Right cardiac atrium (tissue), 5 donors: ENCODE measurements at regions not wholly inside any gene's neighbourhood (a gene's known extent, or its start where the extent isn't known, plus 50 kb on each side); places are given as distances from the start of the nearest gene placed in this dataset.
"Not testable (repeated sequence)": the region's sequence is repeated elsewhere in the genome, so short reads cannot be mapped to it uniquely, and the experiment has no call there.

Experiments
- ATAC-seq, 2 donors: fragments of 200-7000 bp; cut with Tn5 transposase; one replicate each; pipeline versions ENCODE4 v1.8.0 to v1.9.1; 2020; ENCODE audit warnings: moderate library complexity in 2 of 2, mild to moderate bottlenecking in 1 of 2
- DNase-seq, 3 donors: peaks; one replicate each; pipeline ENCODE4 v3.0.0-alpha.2; 2020
- H3K27ac ChIP-seq: one replicate; pipeline ENCODE4 v1.5.1; 2013; ENCODE audit warnings: mild to moderate bottlenecking, low read length, control low read depth, moderate library complexity
- H3K27me3 ChIP-seq: one replicate; pipeline ENCODE4 v1.6.1; 2013; ENCODE audit not compliant: control insufficient read depth, insufficient read depth
- H3K4me1 ChIP-seq: one replicate; pipeline ENCODE4 v1.6.1; 2013; ENCODE audit warnings: low read length; ENCODE audit not compliant: control insufficient read depth, insufficient read depth
- H3K4me3 ChIP-seq: one replicate; pipeline ENCODE4 v1.5.1; 2013; ENCODE audit warnings: low read length, control low read depth
- H3K9me3 ChIP-seq: one replicate; pipeline ENCODE4 v1.6.1; 2013; ENCODE audit warnings: low read length; ENCODE audit not compliant: control insufficient read depth
- WGBS: extraction: QIAGEN DNeasy Blood & Tissue Kit; methylation state at CpG from one replicate; pipeline ENCODE4 v1.1.7; 2013; 5-methylcytosine and 5-hydroxymethylcytosine counted together
- intact Hi-C, 4 donors: fragments of 100-400 bp; cut with DNase I; formaldehyde crosslinking; loops; one replicate each; pipeline versions ENCODE4 v1.11.0 to v1.14.0; 2022 to 2023
- donor health status: healthy with polysubstance abuse.
- donor health status: DM: no; HTN: yes; CAD: no.
- donor health status: DM: no; HTN: no; CAD: no.
- donor health status: DM: no; HTN: yes; CAD: no; lungs with severe emphysema.
- donor health status: DM: yes; HTN: yes; CAD: no.

- Histone ChIP-seq H3K9me3 (no peaks in the 10 kb centered on the region), H3K27ac (no peak overlapping the region), H3K27me3 (no peaks in the 10 kb centered on the region), H3K4me3 (no peak overlapping the region), H3K4me1 (no peaks in the 10 kb centered on the region)
- intact Hi-C loops, result no loop called here
- DNase-seq (no peak), ATAC-seq (no peak)
- WGBS, result 60% methylated on average over 6 of the region's 6 CpGs
Measured at GRCh38 chr12:71299541-71300376, 139.8 kb upstream of the LGR5 start.

GRCh38 chr12:71297930-71298329 is 140.1 kb upstream of the TSPAN8 start:
- Histone ChIP-seq H3K27ac (no peak overlapping the region), H3K9me3 (no peaks in the 10 kb centered on the region), H3K27me3 (no peaks in the 10 kb centered on the region), H3K4me1 (no peaks in the 10 kb centered on the region), H3K4me3 (no peak overlapping the region)
- DNase-seq, result no peak
- intact Hi-C loops, result no loop called here
- no peak for ATAC-seq

- intact Hi-C loops, result no loop called here
- no peaks in the 10 kb centered on the region for H3K4me1 ChIP-seq
- no peak overlapping the region for H3K4me3 ChIP-seq
- H3K27ac ChIP-seq, result no peak overlapping the region
- ATAC-seq (no peak), DNase-seq (no peak)
- WGBS, result 60% methylated on average over 1 of the region's 1 CpG
- H3K27me3 ChIP-seq, result no peaks in the 10 kb centered on the region
- H3K9me3 ChIP-seq, result no peaks in the 10 kb centered on the region
Measured at GRCh38 chr12:71295953-71296352, 138.2 kb upstream of the TSPAN8 start.

DNA sequence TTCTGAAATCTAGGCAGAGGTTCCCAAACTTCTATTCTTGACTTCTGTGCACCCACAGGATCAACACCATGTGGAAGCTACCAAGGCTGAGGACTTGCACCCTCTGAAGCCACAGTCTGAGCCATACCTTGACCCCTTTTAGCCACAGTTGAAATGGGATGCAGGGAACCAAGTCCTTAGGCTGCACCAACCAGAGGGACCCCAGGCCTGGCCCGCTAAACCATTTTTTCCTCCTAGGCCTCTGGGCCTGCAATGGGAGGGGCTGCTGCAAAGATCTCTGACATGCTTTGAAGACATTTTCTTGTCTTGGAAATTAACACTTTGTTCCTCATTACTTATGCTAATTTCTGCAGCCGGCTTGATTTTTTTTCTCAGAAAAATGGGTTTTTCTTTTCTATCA is 133.9 kb upstream of the TSPAN8 start:
- no peaks in the 10 kb centered on the region for H3K9me3 ChIP-seq
- DNase-seq, result no peak
- no peaks in the 10 kb centered on the region for H3K4me1 ChIP-seq
- ATAC-seq, result no peak
- H3K4me3 ChIP-seq, result no peak overlapping the region
- intact Hi-C loops, result no loop called here
- 91% methylated on average over 2 of the region's 2 CpGs for WGBS
- no peaks in the 10 kb centered on the region for H3K27me3 ChIP-seq
- H3K27ac ChIP-seq, result no peak overlapping the region

- DNase-seq, result no peak
- no peaks in the 10 kb centered on the region for H3K9me3 ChIP-seq
- intact Hi-C loops, result no loop called here
- 95% methylated on average over 1 of the region's 1 CpG for WGBS
- H3K4me3 ChIP-seq, result no peak overlapping the region
- H3K27ac ChIP-seq, result no peak overlapping the region
- no peaks in the 10 kb centered on the region for H3K4me1 ChIP-seq
- no peak for ATAC-seq
- H3K27me3 ChIP-seq, result no peaks in the 10 kb centered on the region
Measured at GRCh38 chr12:71283883-71284282, 126.1 kb upstream of the TSPAN8 start.

DNA sequence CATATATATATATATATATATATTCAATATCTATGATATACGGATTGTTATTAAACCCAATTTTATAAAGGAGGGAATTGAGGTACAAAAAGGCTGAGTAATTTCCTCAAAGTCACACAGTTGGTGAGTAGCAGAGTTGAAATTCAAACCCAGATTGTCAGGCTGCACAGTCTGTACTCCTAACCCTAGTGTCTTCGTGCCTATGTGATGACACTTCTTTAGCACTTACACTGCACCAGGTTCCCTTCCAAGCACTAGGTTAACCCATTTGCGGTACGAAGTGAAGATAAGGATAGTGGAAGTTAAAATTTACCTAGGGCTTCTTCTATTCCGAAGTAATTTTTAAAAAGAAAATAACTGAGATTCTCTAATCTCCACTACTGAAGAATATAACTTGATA is 125.1 kb upstream of the TSPAN8 start:
- H3K27ac ChIP-seq, result no peak overlapping the region
- WGBS, result 68% methylated on average over 5 of the region's 5 CpGs
- no peak for ATAC-seq
- no peak overlapping the region for H3K4me3 ChIP-seq
- no peak for DNase-seq
- intact Hi-C loops, result no loop called here
- no peaks in the 10 kb centered on the region for H3K4me1 ChIP-seq
- H3K9me3 ChIP-seq, result no peaks in the 10 kb centered on the region
- H3K27me3 ChIP-seq, result no peaks in the 10 kb centered on the region

DNA sequence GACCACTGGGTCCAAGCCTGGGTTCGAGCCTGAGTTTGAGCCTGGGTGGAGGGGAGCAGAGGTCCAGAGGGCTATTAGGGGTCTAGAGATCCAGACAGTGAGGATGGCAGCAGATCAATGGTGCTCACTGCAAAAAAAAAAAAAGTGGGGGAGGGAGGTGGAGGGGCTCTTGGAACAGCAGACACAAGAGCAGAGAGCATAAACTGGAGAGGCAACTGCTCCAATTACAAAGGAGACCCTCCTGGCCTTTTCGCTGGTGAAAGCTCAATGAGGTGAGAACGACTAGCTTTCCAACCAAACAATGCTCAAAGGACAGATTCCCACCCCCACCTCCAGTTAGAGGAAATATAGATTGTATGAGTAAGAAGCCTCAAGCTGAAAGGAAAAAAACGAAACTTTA is 124.2 kb upstream of the TSPAN8 start:
- Histone ChIP-seq H3K4me1 (no peaks in the 10 kb centered on the region), H3K9me3 (no peaks in the 10 kb centered on the region), H3K27me3 (no peaks in the 10 kb centered on the region), H3K27ac (no peak overlapping the region), H3K4me3 (no peak overlapping the region)
- no peak for DNase-seq
- intact Hi-C loops, result no loop called here
- 55% methylated on average over 4 of the region's 4 CpGs for WGBS
- no peak for ATAC-seq

GRCh38 chr12:71281425-71281824 is 123.6 kb upstream of the TSPAN8 start:
- Histone ChIP-seq H3K4me1 (no peaks in the 10 kb centered on the region), H3K27me3 (no peaks in the 10 kb centered on the region), H3K9me3 (no peaks in the 10 kb centered on the region), H3K4me3 (no peak overlapping the region), H3K27ac (no peak overlapping the region)
- WGBS, result 79% methylated on average over 2 of the region's 2 CpGs
- ATAC-seq (no peak), DNase-seq (no peak)
- intact Hi-C loops, result no loop called here

- ATAC-seq, result no peak
- Histone ChIP-seq H3K27ac (no peak overlapping the region), H3K27me3 (no peaks in the 10 kb centered on the region), H3K9me3 (no peaks in the 10 kb centered on the region), H3K4me3 (no peak overlapping the region), H3K4me1 (no peaks in the 10 kb centered on the region)
- intact Hi-C loops, result no loop called here
- WGBS, result 93% methylated on average over 1 of the region's 1 CpG
- no peak for DNase-seq
Measured at GRCh38 chr12:71277866-71278265, 120.1 kb upstream of the TSPAN8 start.

DNA sequence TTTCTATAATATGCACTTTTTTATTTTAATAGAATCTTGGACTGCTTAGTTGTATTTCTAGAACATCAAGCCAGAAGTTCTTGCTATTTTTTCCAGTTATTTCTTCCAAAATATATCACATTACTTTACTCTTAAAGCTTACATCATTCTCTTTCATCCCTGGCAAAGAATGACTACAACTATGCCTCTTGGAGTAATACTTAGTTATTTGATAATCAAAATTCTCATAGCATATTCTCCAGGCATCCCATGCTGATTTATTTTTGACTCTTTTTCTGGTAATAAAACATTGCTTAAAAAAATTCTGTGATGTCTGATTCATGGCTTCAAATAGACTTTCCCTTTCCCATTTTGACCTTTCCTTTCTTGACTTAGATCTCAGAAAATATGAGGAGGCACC is 118.7 kb upstream of the TSPAN8 start:
- Histone ChIP-seq H3K4me3 (no peak overlapping the region), H3K9me3 (no peaks in the 10 kb centered on the region), H3K4me1 (no peaks in the 10 kb centered on the region), H3K27ac (no peak overlapping the region), H3K27me3 (no peaks in the 10 kb centered on the region)
- ATAC-seq, result no peak
- intact Hi-C loops, result no loop called here
- DNase-seq, result no peak

DNA sequence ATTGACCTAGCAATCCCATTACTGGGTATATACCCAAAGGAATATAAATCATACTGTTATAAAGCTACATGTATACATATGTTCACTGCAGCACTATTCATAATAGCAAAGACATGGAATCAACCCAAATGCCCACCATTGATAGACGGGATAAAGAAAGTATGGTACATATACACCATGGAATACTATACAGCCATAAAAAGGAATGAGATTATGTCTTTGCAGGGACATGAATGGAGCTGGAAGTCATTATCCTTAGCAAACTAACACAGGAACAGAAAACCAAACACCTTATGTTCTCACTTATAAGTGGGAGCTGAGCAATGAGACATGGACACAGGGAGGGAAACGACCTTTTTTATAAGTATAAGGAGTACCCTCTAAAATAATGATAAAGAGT is 113.0 kb upstream of the TSPAN8 start:
- 86% methylated on average over 2 of the region's 2 CpGs for WGBS
- intact Hi-C loops, H3K27me3 ChIP-seq, H3K27ac ChIP-seq, H3K4me3 ChIP-seq, H3K4me1 ChIP-seq, ATAC-seq, DNase-seq, H3K9me3 ChIP-seq: not testable (repeated sequence)

- 81% methylated on average over 5 of the region's 5 CpGs for WGBS
- intact Hi-C loops, result no loop called here
- Histone ChIP-seq H3K4me3 (no peak overlapping the region), H3K27me3 (no peaks in the 10 kb centered on the region), H3K4me1 (no peaks in the 10 kb centered on the region), H3K27ac (no peak overlapping the region), H3K9me3 (no peaks in the 10 kb centered on the region)
- ATAC-seq (no peak), DNase-seq (no peak)
Measured at GRCh38 chr12:71270057-71270456, 112.3 kb upstream of the TSPAN8 start.
